HG02970 (cell line): ENCODE measurements at regions not wholly inside any gene's neighbourhood (a gene's known extent, or its start where the extent isn't known, plus 50 kb on each side); places are given as distances from the start of the nearest gene placed in this dataset.
"Not testable (repeated sequence)": the region's sequence is repeated elsewhere in the genome, so short reads cannot be mapped to it uniquely, and the experiment has no call there.

Experiments
- ATAC-seq: cut with Tn5 transposase; IDR thresholded peaks from one replicate; pipeline ENCODE4 v1.9.1; 2021; ENCODE audit warnings: mild to moderate bottlenecking, moderate library complexity, moderate number of reproducible peaks; ENCODE audit not compliant: unreplicated experiment, low FRiP score

DNA sequence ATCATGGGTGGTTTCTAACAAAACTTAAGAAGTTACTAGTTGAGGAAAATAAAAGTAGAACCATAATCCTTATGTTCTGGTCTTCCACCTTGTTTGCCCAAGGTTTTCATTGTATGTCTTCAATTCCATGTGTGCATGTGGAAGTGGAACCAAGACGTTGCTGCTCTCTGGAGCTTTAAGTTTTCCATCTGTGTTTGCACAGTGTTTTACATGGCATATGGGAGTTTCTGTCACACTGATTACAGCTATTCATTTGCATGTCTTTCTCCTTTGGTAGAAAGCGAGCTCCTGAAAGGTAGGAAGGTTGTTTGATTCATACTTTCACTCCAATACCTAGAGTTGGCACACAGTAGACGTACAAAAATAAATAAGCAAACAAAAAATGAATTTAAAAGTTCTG is 112.6 kb upstream of the LUZP2 start:
- ATAC-seq = no peak

DNA sequence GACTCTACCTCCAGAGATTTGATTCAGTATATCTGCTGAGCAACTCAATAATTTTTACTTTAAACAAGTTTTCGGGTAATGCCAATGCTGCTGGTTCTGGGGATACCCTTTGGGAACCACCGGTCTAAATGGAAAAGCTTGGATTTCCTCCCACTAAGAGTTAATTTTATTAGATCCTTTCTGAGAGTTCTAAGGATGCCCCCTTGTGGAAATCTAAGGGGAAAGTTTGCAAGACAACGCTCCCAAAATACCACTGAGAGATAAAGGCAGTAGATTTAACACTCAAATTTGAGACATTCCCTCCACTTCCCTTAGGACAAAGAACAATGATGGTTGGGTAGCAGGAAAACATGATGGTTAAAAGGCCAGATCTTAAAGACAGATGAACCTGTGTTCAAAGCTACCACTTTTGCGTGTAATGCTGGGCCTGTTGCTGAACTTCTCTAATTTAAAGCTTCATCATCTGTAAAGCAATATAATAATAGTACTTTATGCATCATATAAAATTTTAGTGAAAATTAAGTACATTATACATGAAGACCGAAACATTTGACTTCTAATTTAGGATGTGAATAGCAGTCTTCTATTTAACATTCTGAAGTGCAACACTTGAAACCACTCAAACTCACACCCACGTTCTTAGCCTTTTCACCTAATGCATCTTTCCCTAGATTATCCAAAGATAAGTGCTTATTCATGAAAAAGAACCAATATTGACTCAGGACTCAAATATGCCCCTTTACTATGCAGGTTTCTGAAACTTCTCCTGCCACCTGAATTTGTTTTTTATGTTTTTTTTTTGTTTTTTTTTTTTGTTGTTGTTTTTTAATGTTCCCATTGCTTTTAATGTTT is 110.1 kb upstream of the LUZP2 start:
- ATAC-seq = no peak

DNA sequence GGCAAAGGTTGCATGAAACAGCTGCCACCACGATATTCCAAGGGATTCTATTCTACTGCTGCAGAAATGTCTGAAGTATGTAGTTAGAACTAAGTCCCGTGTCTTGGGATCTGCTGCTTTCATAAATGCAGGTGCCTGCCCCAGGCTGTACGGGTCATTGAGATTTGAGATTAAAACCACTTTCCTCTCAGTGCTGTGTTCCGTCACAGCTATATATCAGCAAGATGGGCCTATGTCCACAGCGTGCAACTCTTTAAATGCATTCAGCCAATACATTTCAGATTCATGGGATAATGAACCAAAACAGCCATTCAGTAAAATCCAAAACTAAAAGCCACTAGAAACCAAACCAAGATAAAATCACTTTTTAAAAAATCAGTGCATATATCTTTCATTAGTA is 107.3 kb upstream of the LUZP2 start:
- no peak for ATAC-seq

DNA sequence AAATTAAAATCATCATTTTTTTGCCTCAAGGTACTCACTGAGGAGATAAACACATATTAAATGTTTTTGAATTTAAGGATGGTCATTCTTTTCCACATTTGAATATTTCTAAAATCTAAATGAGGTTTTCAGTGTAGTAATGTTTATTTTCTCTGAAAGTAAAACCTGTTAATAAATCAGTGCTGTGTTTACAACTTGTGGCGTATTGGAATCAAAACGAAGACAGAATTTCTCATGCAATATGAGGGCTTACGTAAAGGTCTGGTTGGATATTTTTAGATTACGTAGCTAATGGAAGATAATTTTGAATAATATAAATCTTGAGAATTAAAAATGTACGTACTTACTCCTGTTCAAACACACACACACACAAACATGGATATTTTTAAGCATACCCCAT is 106.8 kb upstream of the LUZP2 start:
- no peak for ATAC-seq

DNA sequence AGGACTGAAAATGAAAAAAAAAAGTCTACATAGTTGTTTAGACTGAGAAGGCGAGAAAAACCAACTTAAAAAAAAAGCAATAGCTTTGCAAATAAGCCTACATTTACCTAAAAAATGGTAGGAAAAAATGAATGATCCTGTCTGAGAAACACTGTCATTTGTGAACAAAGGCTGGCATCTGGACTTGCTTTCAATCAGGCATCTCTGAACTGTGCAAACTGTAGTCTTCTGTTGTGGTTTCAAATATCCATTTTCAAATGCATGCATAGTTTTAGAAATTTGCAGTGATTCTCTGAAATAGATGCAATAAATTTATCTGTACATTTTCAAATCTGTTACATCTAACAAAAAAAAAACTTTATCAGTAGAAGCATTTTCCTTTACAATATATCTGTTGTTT is 106.1 kb upstream of the LUZP2 start:
- no peak for ATAC-seq

DNA sequence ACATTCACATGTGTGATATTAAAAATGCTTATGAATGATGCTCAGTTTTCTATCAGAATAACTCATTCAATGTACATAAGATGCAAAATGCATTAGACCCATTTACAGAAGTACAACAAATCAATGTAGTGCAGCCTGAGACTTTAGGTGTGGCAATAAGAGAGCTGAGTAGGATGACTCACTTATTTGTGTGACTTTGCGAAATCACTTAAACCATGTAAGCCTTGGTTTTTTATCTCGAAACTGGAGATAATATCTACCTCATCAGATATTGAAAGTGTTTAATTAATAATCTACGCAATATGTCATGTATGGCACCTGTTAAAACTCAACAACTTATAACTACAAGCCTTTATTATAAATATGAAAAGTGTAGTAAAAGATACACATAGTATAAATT is 105.7 kb upstream of the LUZP2 start:
- no peak for ATAC-seq

DNA sequence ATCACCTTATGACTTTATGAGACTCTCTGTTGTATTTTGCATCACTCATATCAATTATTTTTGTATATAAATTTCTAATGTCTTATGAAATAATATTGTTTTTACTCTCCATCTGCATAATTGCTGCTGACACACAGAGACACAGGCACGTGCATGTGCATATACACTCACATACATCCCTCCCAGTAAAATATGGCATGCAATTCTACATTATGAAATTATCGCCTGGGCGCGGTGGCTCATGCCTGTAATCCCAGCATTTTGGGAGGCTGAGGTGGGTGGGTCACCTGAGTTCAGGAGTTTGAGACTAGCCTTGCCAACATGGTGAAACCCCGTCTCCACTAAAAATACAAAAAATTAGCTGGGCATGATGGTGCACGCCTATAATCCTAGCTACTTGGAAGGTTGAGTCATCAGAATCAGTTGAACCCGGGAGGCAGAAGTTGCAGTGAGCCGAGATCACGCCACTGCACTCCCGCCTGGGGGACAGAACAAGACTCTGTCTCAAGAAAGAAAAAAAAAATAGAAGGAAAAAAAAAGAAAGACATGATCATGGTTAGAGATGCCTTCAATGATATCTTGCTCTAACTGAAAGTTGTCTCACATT is 96.7 kb upstream of the LUZP2 start:
- ATAC-seq = no peak

DNA sequence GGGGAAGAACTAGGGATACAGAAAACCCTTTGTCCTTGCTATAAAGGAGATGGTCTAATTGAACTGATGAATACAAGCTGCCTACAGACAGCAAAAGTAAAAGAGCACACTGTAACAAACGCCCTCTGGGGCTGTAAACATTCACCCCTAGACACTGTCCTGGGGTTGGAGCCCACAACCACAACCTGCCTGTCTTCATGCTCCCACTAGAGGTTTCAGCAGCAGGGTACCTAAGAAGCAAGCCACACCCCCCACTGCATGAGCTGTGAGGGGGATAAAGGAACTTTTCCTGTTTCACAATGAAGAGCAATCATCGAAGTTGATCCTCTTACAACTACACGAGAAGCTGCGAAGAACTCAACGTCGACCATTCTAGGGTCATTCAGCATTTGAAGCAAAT is 90.5 kb upstream of the LUZP2 start:
- no peak for ATAC-seq

DNA sequence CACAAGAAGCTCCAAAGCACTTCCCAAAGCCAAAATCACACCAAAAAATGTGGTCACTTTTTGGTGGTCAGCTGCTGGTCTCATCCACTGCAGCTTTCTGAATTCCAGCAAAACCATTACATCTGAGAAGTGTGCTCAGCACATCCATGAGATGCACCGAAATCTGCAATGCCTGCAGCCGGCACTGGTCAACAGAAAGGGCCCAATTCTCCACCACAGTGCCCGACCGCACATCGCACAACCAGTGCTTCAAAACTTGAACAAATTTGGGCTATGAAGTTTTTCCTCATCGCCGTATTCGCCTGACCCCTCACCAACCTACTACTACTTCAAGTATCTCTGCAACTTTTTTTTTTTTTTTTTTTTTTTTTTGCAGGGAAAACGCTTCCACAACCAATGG is 89.9 kb upstream of the LUZP2 start:
- no peak for ATAC-seq

DNA sequence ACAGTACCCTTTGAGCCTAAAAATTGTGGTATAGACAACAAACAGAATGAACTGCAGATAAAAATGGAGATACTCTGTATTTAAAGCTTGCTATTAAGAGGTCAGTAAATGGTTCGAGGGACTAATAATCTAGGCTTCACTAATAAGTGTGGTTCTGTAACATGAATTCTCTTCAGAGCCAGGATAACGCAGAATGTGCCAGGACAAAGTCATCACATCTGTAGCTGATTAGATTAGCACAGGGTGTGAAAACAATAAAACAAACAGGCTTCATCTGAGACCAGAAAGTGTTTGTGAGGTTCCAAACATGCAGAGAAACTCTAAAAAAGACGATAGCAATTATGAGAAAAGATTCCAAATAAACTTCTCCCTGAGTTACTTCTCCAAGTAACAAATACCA is 89.1 kb upstream of the LUZP2 start:
- ATAC-seq = no peak

DNA sequence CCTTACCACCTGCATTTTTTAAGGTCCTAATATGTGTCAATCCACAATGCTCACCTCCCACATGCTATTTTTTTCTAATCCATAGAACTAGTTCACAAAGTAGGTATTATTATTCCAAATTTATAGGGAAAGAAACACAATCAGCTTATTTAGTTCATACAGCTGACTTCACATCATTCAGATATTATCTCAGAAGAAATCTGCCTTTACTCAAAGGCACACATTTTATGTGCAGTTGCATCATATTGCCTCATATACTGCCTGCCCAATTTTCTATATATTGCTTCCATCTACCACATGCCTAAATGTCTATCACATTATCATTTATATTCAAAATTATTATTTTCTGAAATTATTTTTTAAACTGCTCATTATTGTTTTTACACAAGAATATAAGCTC is 88.7 kb upstream of the LUZP2 start:
- no peak for ATAC-seq

DNA sequence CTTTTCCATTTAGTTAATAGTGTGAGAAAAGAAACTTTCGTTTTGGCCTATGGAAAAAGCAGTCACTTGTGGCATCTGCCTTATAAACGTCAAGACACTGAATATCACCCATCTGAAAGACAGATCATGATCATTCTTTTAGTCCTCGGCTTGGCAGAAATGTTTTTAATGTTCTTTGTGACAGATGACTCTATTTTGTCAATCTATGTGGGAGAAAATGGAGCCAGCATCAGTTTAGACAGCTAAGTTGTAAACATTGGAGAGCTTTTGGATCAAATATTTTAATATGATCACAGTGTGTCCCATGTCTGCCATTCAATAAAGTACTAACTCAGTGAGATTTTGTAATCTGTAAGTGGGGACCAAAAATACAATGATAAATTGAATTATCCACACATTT is 85.1 kb upstream of the LUZP2 start:
- no peak for ATAC-seq

DNA sequence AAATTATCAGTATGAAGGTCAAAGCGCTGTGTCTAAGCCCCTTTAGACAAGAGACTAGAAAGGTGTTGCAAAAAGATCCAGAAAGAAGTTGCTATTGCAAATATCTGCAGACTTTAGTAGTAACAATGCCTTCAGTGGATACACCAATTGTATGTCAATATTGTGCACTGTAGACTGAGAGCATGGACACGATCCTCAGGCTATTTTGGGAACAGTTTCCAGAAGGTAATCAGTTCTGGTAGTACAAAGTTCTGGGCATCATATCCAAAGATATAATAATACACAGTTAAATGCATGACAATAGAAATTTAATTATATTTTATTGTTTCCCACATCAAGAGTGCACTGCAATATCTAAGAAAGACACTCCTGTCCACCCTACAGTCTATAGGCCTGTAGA is 84.1 kb upstream of the LUZP2 start:
- no peak for ATAC-seq

DNA sequence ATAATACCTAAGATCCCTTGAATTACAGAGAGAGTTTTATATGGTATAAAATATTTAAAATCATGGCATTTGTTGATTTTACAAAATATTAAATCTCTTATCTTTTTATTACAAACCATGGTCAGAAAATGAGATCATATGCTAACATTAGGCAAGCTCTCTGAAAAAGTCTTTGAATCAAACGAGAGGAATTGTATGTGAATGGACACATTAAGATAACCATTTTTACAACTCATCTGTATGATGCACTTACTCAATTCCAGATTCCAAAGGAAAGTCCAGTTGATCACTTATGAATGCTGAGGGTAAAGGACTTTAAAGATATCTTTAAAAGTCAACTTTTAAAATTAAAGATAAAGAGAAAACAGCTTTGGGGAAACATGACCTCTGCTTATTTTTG is 83.5 kb upstream of the LUZP2 start:
- no peak for ATAC-seq

DNA sequence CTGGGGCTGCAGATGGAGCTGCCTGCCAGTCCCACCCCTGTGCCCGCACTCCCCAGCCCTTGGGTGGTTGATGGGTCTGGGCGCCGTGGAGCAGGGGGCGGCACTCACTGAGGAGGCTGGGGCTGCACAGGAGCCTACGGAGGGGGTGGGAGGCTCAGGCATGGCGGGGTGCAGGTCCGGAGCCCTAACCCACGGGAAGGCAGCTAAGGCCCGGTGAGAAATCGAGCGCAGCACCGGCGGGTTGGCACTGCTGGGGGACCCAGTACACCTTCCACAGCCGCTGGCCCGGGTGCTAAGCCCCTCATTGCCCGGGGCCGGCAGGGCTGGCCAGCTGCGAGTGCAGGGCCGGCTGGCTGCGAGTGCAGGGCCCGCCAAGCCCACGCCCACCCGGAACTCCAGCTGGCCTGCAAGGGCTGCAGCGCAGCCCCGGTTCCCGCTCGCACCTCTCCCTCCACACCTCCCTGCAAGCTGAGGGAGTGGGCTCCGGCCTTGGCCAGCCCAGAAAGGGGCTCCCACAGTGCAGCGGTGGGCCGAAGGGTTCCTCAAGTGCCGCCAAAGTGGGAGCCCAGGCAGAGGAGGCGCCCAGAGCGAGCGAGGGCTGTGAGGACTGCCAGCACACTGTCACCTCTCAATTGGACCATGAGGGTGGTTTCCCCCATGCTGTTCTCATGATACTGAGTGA is 80.8 kb upstream of the LUZP2 start:
- ATAC-seq = not testable (repeated sequence)

DNA sequence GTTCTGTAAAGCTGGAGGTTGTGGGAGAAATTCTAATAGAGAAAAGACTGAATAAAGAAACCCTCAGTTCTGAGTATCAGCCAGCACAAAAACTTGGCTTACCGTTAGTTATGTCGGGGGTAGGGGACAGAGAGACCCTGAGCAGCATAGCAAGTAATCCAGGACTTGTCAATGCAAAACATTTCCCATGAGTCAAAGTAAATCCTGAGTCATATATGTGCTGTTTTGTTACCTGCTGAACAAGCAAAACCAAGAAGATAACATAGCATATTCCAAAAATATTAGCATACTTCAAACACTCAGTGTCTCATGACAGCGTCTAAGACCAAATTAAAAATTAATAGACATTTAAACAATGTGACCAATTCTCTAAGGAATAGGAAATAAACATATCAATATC is 75.1 kb upstream of the LUZP2 start:
- no peak for ATAC-seq

DNA sequence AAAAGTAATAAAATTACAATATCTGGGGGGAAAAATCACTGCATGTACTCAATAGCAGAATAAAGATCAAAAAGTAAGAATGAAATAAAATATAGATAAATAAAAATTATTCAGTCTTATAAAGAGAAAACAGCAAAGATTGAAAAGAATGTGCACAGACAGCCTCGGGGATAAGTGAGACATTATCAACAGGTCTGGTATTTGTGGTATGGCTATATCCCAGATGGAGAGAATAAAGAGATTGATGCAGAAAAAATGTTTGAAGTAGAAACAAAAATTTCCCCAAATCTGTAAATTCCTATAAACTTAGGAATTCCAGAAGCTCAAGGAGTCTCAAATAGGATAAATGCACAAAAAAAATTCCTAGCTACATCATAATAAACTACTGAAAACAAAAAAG is 74.5 kb upstream of the LUZP2 start:
- ATAC-seq = no peak

DNA sequence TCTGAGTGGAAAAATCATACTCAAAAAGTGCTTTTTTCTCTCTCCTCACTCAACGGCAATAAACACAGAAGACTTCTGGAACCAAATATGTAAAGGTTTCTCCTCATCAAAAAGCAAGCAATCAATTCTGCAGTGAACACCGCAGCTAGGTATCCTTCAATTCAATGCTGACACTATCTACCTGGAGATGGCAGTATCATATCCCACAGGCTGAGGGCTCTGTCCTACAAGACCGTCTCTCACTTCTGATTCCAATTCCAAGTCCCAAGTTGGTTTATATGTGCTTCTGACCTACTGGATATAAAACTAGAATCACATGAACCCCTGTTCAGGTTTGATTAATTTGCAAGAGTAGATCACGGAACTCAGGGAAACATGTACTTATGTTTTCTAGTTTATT is 59.7 kb upstream of the LUZP2 start:
- no peak for ATAC-seq
